ENCODE measurements at regions not wholly inside any gene's neighbourhood (a gene's known extent, or its start where the extent isn't known, plus 50 kb on each side); places are given as distances from the start of the nearest gene placed in this dataset.

DNA sequence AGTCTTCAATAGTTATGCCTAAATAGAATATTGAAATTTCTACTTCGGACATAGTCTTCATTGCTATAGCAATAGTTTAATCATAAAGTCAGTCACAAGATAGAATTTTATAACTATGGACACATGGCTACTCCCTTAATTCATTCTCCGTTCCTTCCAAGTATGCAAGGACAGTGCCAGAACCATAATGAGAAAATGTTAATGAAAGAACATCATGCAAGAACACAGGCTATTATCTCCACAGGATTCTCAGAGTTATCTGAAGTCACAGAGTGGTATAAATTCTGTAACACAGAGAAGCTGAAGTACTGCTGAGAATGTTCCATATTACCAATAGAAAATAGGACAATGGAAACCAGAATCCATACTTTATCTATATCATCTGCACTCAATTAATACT lies 826.2 kb downstream of the EPHA7 start:
- Histone ChIP-seq H2AK5ac (ENCODE audit: low read depth, low read length) (no peak overlapping the region), H3K79me1 (ENCODE audit: low read depth, low read length) (no peaks in the 10 kb centered on the region), H4K5ac (ENCODE audit: insufficient read length, low read depth, low read length) (no peak overlapping the region), H3K23me2 (ENCODE audit: low read depth, low read length) (no peaks in the 10 kb centered on the region), H3K4me1 (replicated peaks in 1 of 4; ENCODE audit: control insufficient read depth in 3 of 4, insufficient read depth in 4 of 4, low read length in 3 of 4) (no peaks in the 10 kb centered on the region), H2BK120ac (replicated peaks; ENCODE audit: low read depth, low read length) (no peak overlapping the region), H2BK20ac (ENCODE audit: low read length) (no peak overlapping the region), H3K4me3 (ENCODE audit: extremely low read depth in 1 of 4, insufficient read depth in 2 of 4, low read depth in 3 of 4, low read length in 4 of 4) (no peak overlapping the region), H4K8ac (ENCODE audit: extremely low read depth, insufficient read depth, low read length) (no peak overlapping the region), H3K4me2 (ENCODE audit: insufficient read depth in 1 of 2, low read depth in 2 of 2, low read length in 2 of 2) (no peak overlapping the region), H2BK12ac (ENCODE audit: low read depth, low read length) (no peak overlapping the region), H3K9me3 (ENCODE audit: insufficient read depth in 2 of 2, low read depth in 1 of 2, low read length in 1 of 2) (no peaks in the 10 kb centered on the region), H2AFZ (ENCODE audit: low read length) (no peak overlapping the region), H3K18ac (ENCODE audit: extremely low read depth, low read length) (no peak overlapping the region), H2BK5ac (ENCODE audit: low read depth, low read length) (no peak overlapping the region), H2BK15ac (ENCODE audit: low read length) (no peak overlapping the region), H3K79me2 (ENCODE audit: control insufficient read depth in 1 of 2, insufficient read depth in 2 of 2, low read length in 2 of 2) (no peaks in the 10 kb centered on the region), H3K27me3 (replicated peaks in 1 of 4; ENCODE audit: control insufficient read depth in 3 of 4, extremely low read depth in 1 of 4, insufficient read depth in 3 of 4, low read length in 3 of 4) (no peaks in the 10 kb centered on the region), H3K4ac (replicated peaks; ENCODE audit: insufficient read length, low read depth, low read length) (no peak overlapping the region), H4K91ac (replicated peaks; ENCODE audit: insufficient read length, low read length) (no peak overlapping the region), H4K20me1 (replicated peaks in 1 of 2; ENCODE audit: control insufficient read depth in 1 of 2, insufficient read depth in 2 of 2, low read length in 2 of 2) (no peaks in the 10 kb centered on the region), H3K56ac (replicated peaks; ENCODE audit: insufficient read length, low read depth, low read length) (no peak overlapping the region), H3K27ac (ENCODE audit: low read depth, low read length) (no peak overlapping the region), H3K23ac (ENCODE audit: insufficient read length) (no peak overlapping the region), H3K14ac (ENCODE audit: insufficient read length) (no peak overlapping the region), H3K9ac (replicated peaks in 1 of 4; ENCODE audit: extremely low read depth in 1 of 4, low read depth in 3 of 4, low read length in 3 of 4) (no peak overlapping the region), H3K36me3 (ENCODE audit: control insufficient read depth in 2 of 4, insufficient read depth in 4 of 4, low read length in 3 of 4) (no peaks in the 10 kb centered on the region)
- FAIRE-seq (no peak), DNase-seq (ENCODE audit: low read depth in 1 of 2, low spot score in 2 of 2) (no peak)
- 91% methylated on average over 2 of the region's 2 CpGs; no CpG with 5 or more reads in 1 of the 2 experiments for WGBS, 2 experiments (ENCODE audit: extremely low coverage in 1 of 2, insufficient coverage in 1 of 2, insufficient read length in 1 of 2, insufficient replicate concordance in 2 of 2, low coverage in 1 of 2, low lambda C conversion rate in 2 of 2, missing lambda C conversion rate in 1 of 2)
- POLR2A ChIA-PET (ENCODE audit: partially characterized antibody): no interaction called here
- CTCF ChIA-PET (ENCODE audit: partially characterized antibody): no interaction called here
- TF ChIP-seq KDM4A (IDR thresholded peaks at IDR 0.05; ENCODE audit: low read depth, low read length, severe bottlenecking): no peak

Data from H1 (cell line).